Naive B cell (primary cell): ENCODE measurements at regions not wholly inside any gene's neighbourhood (a gene's known extent, or its start where the extent isn't known, plus 50 kb on each side); places are given as distances from the start of the nearest gene placed in this dataset.
A peak's percentile ranks its signal among the peaks of the same experiment; 100 is the strongest.

Source experiments
- ATAC-seq, 2 donors: fragments of 150-1000 bp; cut with Tn5 transposase; 2 replicates each; pipeline ENCODE4 v1.10.0; 2021; ENCODE audit warnings: low read depth in 2 of 2, mild to moderate bottlenecking in 2 of 2, moderate library complexity in 2 of 2
- DNase-seq: peaks from one replicate; pipeline ENCODE4 v3.0.0; 2022
- H3K27ac Mint-ChIP-seq, 6 donors: one replicate each; pipeline ENCODE4 v1.8.0; 2020 to 2022; ENCODE audit warnings: mild to moderate bottlenecking in 6 of 6, mixed read lengths in 6 of 6, moderate library complexity in 5 of 6, inconsistent platforms in 2 of 6
- H3K27me3 Mint-ChIP-seq, 3 donors: one replicate each; pipeline ENCODE4 v1.8.0; 2021 to 2022; ENCODE audit warnings: mixed read lengths in 3 of 3, mild to moderate bottlenecking in 1 of 3
- H3K36me3 Mint-ChIP-seq, 2 donors: one replicate each; pipeline ENCODE4 v1.8.0; 2020 to 2022; ENCODE audit warnings: mixed read lengths in 2 of 2, inconsistent platforms in 1 of 2, mild to moderate bottlenecking in 1 of 2
- H3K4me1 Mint-ChIP-seq, 3 donors: one replicate each; pipeline ENCODE4 v1.8.0; 2020 to 2022; ENCODE audit warnings: mixed read lengths in 3 of 3, inconsistent platforms in 1 of 3, mild to moderate bottlenecking in 1 of 3, moderate library complexity in 1 of 3
- H3K4me3 Mint-ChIP-seq, 8 donors: one replicate each; pipeline ENCODE4 v1.8.0; 2020 to 2022; ENCODE audit warnings: mild to moderate bottlenecking in 8 of 8, mixed read lengths in 8 of 8, moderate library complexity in 8 of 8, inconsistent platforms in 2 of 8
- H3K9me3 Mint-ChIP-seq, 7 donors: one replicate each; pipeline ENCODE4 v1.8.0; 2020 to 2022; ENCODE audit warnings: mixed read lengths in 7 of 7, mild to moderate bottlenecking in 5 of 7, inconsistent platforms in 2 of 7, moderate library complexity in 1 of 7

DNA sequence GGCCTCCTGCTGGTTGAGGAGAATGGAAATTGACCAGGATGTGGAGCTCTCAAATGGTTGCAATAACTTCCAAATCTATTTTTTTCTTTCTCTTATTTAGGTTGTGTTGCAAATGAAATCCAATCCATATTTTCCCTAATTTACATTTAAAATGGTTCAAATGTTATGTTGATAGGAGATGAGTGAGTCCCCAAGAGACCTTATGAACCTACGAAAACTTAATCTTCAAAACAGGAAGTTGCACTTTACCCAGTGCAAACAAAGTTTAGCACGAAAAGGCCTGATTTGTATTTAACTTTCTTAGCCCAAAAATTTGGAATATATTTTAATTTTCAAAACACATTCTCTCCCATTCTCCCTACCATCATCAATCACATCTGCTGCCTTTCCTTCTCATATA lies 59.3 kb upstream of the NDP start:
- peaks cover 0 to 5% (median 0%) of the 10 kb centered on the region in 7 donors for H3K9me3 Mint-ChIP-seq

DNA sequence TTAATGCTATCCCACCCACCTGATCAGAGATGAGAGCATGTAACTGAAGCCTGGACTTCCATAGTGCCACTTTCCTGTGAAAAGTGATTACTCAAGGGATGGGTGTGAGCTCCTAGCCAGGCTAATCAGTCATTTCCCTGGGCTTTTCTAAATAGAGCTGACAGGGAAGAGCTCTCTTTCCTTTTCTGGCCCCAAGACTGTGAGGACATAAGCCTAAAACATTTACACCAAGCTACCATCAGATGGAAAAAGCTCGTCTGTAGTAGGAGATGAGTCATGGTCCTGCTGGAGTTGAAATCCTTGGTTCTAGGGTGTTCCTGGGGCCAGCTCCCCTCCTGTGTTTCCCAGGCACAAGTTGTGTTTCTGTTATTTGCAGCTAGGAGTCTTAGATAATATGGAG lies 52.4 kb upstream of the NDP start:
- H3K9me3 Mint-ChIP-seq, result peaks cover 0 to 5% (median 0%) of the 10 kb centered on the region in 7 donors
- H3K27me3 Mint-ChIP-seq, result peaks cover 0 to 17% (median 0%) of the 10 kb centered on the region in 3 donors
- H3K27ac Mint-ChIP-seq, result no peak overlapping the region
- no peaks in the 10 kb centered on the region for H3K4me1 Mint-ChIP-seq
- ATAC-seq (no peak), DNase-seq (no peak)
- H3K36me3 Mint-ChIP-seq, result no peaks in the 10 kb centered on the region
- no peak overlapping the region for H3K4me3 Mint-ChIP-seq

More for the DNA sequence above, 59.3 kb upstream of the NDP start:
- no peak for ATAC-seq
- H3K36me3 Mint-ChIP-seq, result no peaks in the 10 kb centered on the region
- H3K4me1 Mint-ChIP-seq, result peaks cover 0 to 6% (median 0%) of the 10 kb centered on the region in 3 donors
- DNase-seq, result no peak
- H3K4me3 Mint-ChIP-seq, result no peak overlapping the region
- H3K27me3 Mint-ChIP-seq, result peaks cover 0 to 8% (median 0%) of the 10 kb centered on the region in 3 donors
- H3K27ac Mint-ChIP-seq, result peak overlapping the region in 2 of 6 donors; percentile 1 to 54
